Testis (tissue), 2 donors: ENCODE measurements at regions not wholly inside any gene's neighbourhood (a gene's known extent, or its start where the extent isn't known, plus 50 kb on each side); places are given as distances from the start of the nearest gene placed in this dataset.
A peak's percentile ranks its signal among the peaks of the same experiment; 100 is the strongest.

ENCODE experiments used
- DNase-seq: peaks from one replicate; pipeline ENCODE4 v3.0.0-alpha.2; 2019
- H3K27ac ChIP-seq, 2 donors: fragments of 200-600 bp; sonication (generic); one replicate each; pipeline ENCODE4 v1.5.1; 2019
- H3K27me3 ChIP-seq: fragments of 200-600 bp; sonication (generic); one replicate; pipeline ENCODE4 v1.5.1; 2019
- H3K36me3 ChIP-seq: fragments of 200-600 bp; sonication (generic); one replicate; pipeline ENCODE4 v1.5.1; 2017; ENCODE audit warnings: low read depth; ENCODE audit errors: missing control alignments
- H3K4me1 ChIP-seq: fragments of 200-600 bp; sonication (generic); one replicate; pipeline ENCODE4 v1.5.1; 2019
- H3K4me3 ChIP-seq, 2 donors: fragments of 200-600 bp; sonication (generic); one replicate each; pipeline ENCODE4 v1.5.1; 2017 to 2019
- H3K9me3 ChIP-seq: fragments of 200-600 bp; sonication (generic); one replicate; pipeline ENCODE4 v1.5.1; 2017
- POLR2A ChIP-seq: fragments of 450-650 bp; IDR thresholded peaks from one replicate; pipeline ENCODE4 v1.6.1; 2017; ENCODE audit warnings: antibody characterized with exemption, mild to moderate bottlenecking, moderate library complexity
- WGBS, 2 donors: methylation state at CpG; one replicate each; pipeline ENCODE4 v1.1.5; 2018; 5-methylcytosine and 5-hydroxymethylcytosine counted together
- intact Hi-C: fragments of 100-400 bp; cut with DNase I; formaldehyde crosslinking; loops from one replicate; pipeline ENCODE4 v1.15.1; 2023; ENCODE audit warnings: low total_unique reads
- TF ChIP-seq, protein P1 (sequence below), 3 experiments: fragments of 450-650 bp in 2 of 3; fragments of 200-600 bp in 1 of 3; sonication (generic) in 1 of 3; IDR thresholded peaks; one replicate each; pipeline ENCODE4 v1.5.1; 2016 to 2019; ENCODE audit warnings: antibody characterized with exemption in 3 of 3, mild to moderate bottlenecking in 2 of 3, moderate library complexity in 1 of 3

GRCh38 chr14:85357120-85357519 lies 172.8 kb upstream of the FLRT2 start:
- TF ChIP-seq POLR2A = no peak
- TF ChIP-seq, protein P1, sequence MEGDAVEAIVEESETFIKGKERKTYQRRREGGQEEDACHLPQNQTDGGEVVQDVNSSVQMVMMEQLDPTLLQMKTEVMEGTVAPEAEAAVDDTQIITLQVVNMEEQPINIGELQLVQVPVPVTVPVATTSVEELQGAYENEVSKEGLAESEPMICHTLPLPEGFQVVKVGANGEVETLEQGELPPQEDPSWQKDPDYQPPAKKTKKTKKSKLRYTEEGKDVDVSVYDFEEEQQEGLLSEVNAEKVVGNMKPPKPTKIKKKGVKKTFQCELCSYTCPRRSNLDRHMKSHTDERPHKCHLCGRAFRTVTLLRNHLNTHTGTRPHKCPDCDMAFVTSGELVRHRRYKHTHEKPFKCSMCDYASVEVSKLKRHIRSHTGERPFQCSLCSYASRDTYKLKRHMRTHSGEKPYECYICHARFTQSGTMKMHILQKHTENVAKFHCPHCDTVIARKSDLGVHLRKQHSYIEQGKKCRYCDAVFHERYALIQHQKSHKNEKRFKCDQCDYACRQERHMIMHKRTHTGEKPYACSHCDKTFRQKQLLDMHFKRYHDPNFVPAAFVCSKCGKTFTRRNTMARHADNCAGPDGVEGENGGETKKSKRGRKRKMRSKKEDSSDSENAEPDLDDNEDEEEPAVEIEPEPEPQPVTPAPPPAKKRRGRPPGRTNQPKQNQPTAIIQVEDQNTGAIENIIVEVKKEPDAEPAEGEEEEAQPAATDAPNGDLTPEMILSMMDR (IDR thresholded peaks at IDR 0.05) = no peak
- WGBS, 2 donors = 52 to 57% methylated on average over 5 of the region's 5 CpGs
- peaks cover 5% of the 10 kb centered on the region for H3K4me1 ChIP-seq
- H3K4me3 ChIP-seq = no peak overlapping the region
- no peaks in the 10 kb centered on the region for H3K27me3 ChIP-seq
- H3K9me3 ChIP-seq = no peaks in the 10 kb centered on the region
- no peaks in the 10 kb centered on the region for H3K36me3 ChIP-seq
- peak overlapping the region; percentile 4 to 46 for H3K27ac ChIP-seq
- DNase-seq = no peak
- intact Hi-C loops = no loop called here

DNA sequence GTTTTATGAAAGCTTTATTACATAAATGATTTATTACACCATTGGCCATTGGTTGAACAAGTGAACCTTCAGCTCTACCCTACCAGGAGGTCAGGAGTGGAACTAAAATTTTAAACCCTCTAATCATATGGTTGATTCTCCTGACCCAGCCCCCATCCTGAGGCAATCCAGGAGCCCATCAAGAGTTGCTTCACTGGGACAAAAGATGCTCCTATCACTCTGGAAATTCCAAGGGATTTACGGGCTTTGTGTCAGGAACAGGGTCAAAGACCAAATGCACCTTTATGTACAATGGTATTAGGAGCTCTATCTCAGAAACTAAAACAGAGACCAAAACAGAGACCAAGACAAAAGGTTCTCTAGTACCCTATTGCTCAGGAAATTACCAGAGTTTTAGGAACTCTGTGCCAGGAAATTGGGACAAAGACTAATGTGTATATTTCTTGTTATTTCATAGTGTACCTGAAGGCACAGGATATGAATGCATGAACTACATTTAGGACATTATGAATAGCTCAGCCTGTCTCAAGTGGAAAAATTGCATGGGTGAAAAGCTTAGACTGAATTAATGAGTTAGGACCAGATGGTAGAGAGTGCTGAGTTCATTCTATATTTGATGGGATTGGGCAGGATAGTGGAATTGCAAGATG lies 171.7 kb upstream of the FLRT2 start:
- Histone ChIP-seq H3K36me3 (no peaks in the 10 kb centered on the region), H3K27ac (peak overlapping the region; percentile 4 to 46), H3K9me3 (no peaks in the 10 kb centered on the region), H3K27me3 (no peaks in the 10 kb centered on the region), H3K4me3 (no peak overlapping the region), H3K4me1 (peaks cover 5% of the 10 kb centered on the region)
- no peak for DNase-seq
- 90 to 94% methylated on average over 1 of the region's 1 CpG for WGBS, 2 donors
- no peak for TF ChIP-seq POLR2A
- TF ChIP-seq, protein P1 (IDR thresholded peaks at IDR 0.05) = no peak
- intact Hi-C loops = no loop called here

DNA sequence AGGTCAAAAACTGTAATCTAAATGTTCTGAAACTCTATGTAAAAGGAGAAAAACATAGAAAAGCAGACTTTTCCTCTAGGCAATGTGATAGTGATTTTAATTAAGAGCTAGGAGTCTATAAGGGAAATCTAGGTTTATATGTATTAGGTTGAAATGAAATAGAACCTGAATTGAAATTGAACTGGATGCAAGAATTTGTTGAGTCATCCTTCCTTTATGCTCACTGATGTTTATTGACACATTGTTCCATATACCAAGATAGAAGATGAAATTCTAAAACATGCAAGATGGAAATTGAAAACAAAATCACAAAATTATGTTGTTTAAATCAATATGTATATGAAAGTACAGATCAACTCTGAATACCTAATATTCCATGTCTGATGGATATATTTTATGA lies 170.4 kb upstream of the FLRT2 start:
- Histone ChIP-seq H3K27ac (no peak overlapping the region), H3K4me3 (no peak overlapping the region), H3K27me3 (no peaks in the 10 kb centered on the region), H3K9me3 (no peaks in the 10 kb centered on the region), H3K36me3 (no peaks in the 10 kb centered on the region), H3K4me1 (peaks cover 5% of the 10 kb centered on the region)
- intact Hi-C loops = no loop called here
- no peak for DNase-seq
- TF ChIP-seq, protein P1 (IDR thresholded peaks at IDR 0.05) = no peak
- TF ChIP-seq POLR2A = no peak

DNA sequence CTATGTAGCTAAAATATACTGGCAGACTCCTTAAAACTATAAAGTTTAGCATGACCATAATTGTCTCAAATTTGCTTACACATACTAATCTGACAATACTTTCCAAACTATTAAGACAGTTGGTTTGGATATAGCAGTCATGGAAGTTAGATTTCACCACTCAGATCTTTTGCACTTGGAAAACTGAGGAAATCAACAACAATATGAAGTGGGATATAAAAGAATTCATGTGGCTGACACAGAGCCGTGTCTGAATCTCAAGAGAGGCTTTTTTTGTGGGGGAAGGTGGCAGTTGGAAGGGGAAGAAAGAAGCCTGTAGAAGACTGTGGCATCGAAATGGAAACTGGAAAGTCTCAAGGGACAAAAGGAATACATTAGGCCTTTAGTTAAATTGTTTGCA lies 166.6 kb upstream of the FLRT2 start:
- Histone ChIP-seq H3K27me3 (no peaks in the 10 kb centered on the region), H3K36me3 (no peaks in the 10 kb centered on the region), H3K27ac (no peak overlapping the region), H3K4me1 (no peaks in the 10 kb centered on the region), H3K4me3 (no peak overlapping the region), H3K9me3 (no peaks in the 10 kb centered on the region)
- 82 to 85% methylated on average over 2 of the region's 2 CpGs for WGBS, 2 donors
- DNase-seq = no peak
- TF ChIP-seq POLR2A = no peak
- TF ChIP-seq, protein P1 (IDR thresholded peaks at IDR 0.05) = no peak
- intact Hi-C loops = no loop called here

DNA sequence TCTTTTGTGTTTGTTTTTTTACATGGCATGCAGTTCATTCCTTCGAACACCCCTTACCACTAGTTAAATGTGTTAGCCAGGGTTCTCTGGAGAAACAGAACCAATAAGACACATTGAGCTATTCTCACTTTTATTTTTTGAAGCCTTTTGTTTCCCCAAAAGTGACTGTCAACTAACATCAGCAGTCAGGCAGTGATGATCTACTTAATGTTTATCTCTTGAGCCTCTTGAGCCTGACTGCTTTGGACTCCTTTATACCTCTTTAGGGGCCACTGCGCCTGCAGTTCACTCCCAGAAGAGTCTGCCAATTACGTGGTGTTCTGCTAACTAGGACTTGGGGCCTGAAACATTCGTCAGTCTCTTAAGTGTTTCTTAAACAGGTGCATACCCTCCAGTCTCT lies 163.7 kb upstream of the FLRT2 start:
- Histone ChIP-seq H3K27me3 (no peaks in the 10 kb centered on the region), H3K27ac (no peak overlapping the region), H3K9me3 (no peaks in the 10 kb centered on the region), H3K36me3 (no peaks in the 10 kb centered on the region), H3K4me3 (no peak overlapping the region), H3K4me1 (no peaks in the 10 kb centered on the region)
- intact Hi-C loops = no loop called here
- DNase-seq = no peak
- TF ChIP-seq, protein P1 (IDR thresholded peaks at IDR 0.05) = no peak
- no peak for TF ChIP-seq POLR2A
- WGBS, 2 donors = 81 to 84% methylated on average over 4 of the region's 4 CpGs
